IMR-90 (cell line): ENCODE measurements at regions not wholly inside any gene's neighbourhood (a gene's known extent, or its start where the extent isn't known, plus 50 kb on each side); places are given as distances from the start of the nearest gene placed in this dataset.

ENCODE experiments used
- ATAC-seq: fragments of 200-7000 bp; cut with Tn5 transposase; 2 replicates; pipeline ENCODE4 v1.9.1; 2020; ENCODE audit warnings: low read depth, mild to moderate bottlenecking, moderate library complexity
- BruUV-seq: library from RNA; stranded (reverse); fragments of 400-500 nt; replicated peaks from 2 replicates; lab custom pipeline; 2021; lab: Mats Ljungman, UMichigan
- CTCF ChIA-PET: fragments of 300-600 bp; formaldehyde crosslinking; extraction: SDS; loops from one replicate; lab custom pipeline; 2021; ENCODE audit warnings: antibody characterized with exemption; lab: Yijun Ruan, JAX
- POLR2A ChIA-PET: fragments of 300-600 bp; sonication (Branson Sonifier 250); formaldehyde crosslinking; loops from one replicate; lab custom pipeline; 2022; ENCODE audit warnings: antibody characterized with exemption; ENCODE audit not compliant: unreplicated experiment; lab: Charles Lee
- DNase-seq: peaks from one replicate; pipeline ENCODE4 v3.0.0; 2013
- H2AFZ ChIP-seq: replicated peaks from 2 replicates; pipeline ENCODE3; 2013; ENCODE audit warnings: low read length, mild to moderate bottlenecking; ENCODE audit not compliant: poor library complexity
- H2AK5ac ChIP-seq: 2 replicates; pipeline ENCODE4 v1.6.1; 2013; ENCODE audit warnings: low read depth, low read length, inconsistent platforms
- H2AK9ac ChIP-seq: replicated peaks from 2 replicates; pipeline ENCODE3; 2013; ENCODE audit warnings: mild to moderate bottlenecking, low read depth, low read length, moderate library complexity; ENCODE audit not compliant: poor library complexity
- H2BK120ac ChIP-seq: 2 replicates; pipeline ENCODE4 v1.6.1; 2013; ENCODE audit warnings: low read depth, low read length, inconsistent platforms
- H2BK15ac ChIP-seq: 3 replicates; pipeline ENCODE4 v1.6.1; 2013; ENCODE audit warnings: low read depth, low read length, inconsistent platforms
- H2BK20ac ChIP-seq: 2 replicates; pipeline ENCODE4 v1.6.1; 2013; ENCODE audit warnings: low read depth, mild to moderate bottlenecking, inconsistent platforms, low read length, moderate library complexity
- H2BK5ac ChIP-seq: 2 replicates; pipeline ENCODE4 v1.6.1; 2013; ENCODE audit warnings: mild to moderate bottlenecking, low read depth, low read length, inconsistent platforms; ENCODE audit not compliant: poor library complexity, severe bottlenecking
- H3K14ac ChIP-seq: replicated peaks from 2 replicates; pipeline ENCODE4 v1.6.1; 2013; ENCODE audit warnings: low read depth, low read length, inconsistent platforms
- H3K18ac ChIP-seq: 2 replicates; pipeline ENCODE4 v1.6.1; 2013; ENCODE audit warnings: low read depth, low read length, control low read depth
- H3K23ac ChIP-seq: 2 replicates; pipeline ENCODE4 v1.6.1; 2013; ENCODE audit warnings: low read depth, low read length, inconsistent platforms
- H3K27ac ChIP-seq: 2 replicates; pipeline ENCODE4 v1.5.1; 2013; ENCODE audit warnings: mild to moderate bottlenecking, control low read depth, low read length; ENCODE audit not compliant: insufficient read depth
- H3K27me3 ChIP-seq: 2 replicates; pipeline ENCODE4 v1.6.1; 2013; ENCODE audit warnings: low read length; ENCODE audit not compliant: control insufficient read depth, insufficient read depth
- H3K36me3 ChIP-seq: 2 replicates; pipeline ENCODE4 v1.6.1; 2013; ENCODE audit warnings: low read length, mixed read lengths; ENCODE audit not compliant: control insufficient read depth, insufficient read depth
- H3K4ac ChIP-seq: 2 replicates; pipeline ENCODE4 v1.6.1; 2013; ENCODE audit warnings: low read depth, low read length, inconsistent platforms
- H3K4me1 ChIP-seq: 2 replicates; pipeline ENCODE4 v1.6.1; 2013; ENCODE audit warnings: low read length, mixed read lengths; ENCODE audit not compliant: control insufficient read depth, insufficient read depth
- H3K4me2 ChIP-seq: 2 replicates; pipeline ENCODE4 v1.6.1; 2013; ENCODE audit warnings: low read depth, mild to moderate bottlenecking, control low read depth, low read length, moderate library complexity
- H3K4me3 ChIP-seq: 2 replicates; pipeline ENCODE4 v1.5.1; 2013; ENCODE audit warnings: low read depth, mild to moderate bottlenecking, control low read depth, low read length, moderate library complexity; ENCODE audit not compliant: insufficient read depth
- H3K56ac ChIP-seq: 2 replicates; pipeline ENCODE4 v1.6.1; 2013; ENCODE audit warnings: low read length, inconsistent platforms; ENCODE audit not compliant: insufficient read depth; ENCODE audit errors: extremely low read depth
- H3K79me1 ChIP-seq, 2 experiments: 2 replicates each; pipeline ENCODE4 v1.6.1; 2013; ENCODE audit warnings: low read length in 2 of 2, inconsistent platforms in 1 of 2, low read depth in 1 of 2
- H3K9ac ChIP-seq: 2 replicates; pipeline ENCODE4 v1.6.1; 2013; ENCODE audit warnings: low read depth, low read length, control low read depth
- H3K9me1 ChIP-seq: 2 replicates; pipeline ENCODE4 v1.6.1; 2013; ENCODE audit warnings: low read length, inconsistent platforms; ENCODE audit not compliant: insufficient read depth
- H3K9me3 ChIP-seq: 2 replicates; pipeline ENCODE4 v1.6.1; 2013; ENCODE audit warnings: low read length; ENCODE audit not compliant: control insufficient read depth, insufficient read depth
- H4K20me1 ChIP-seq: 2 replicates; pipeline ENCODE4 v1.6.1; 2013; ENCODE audit warnings: low read length, inconsistent platforms; ENCODE audit not compliant: insufficient read depth
- H4K5ac ChIP-seq: 2 replicates; pipeline ENCODE4 v1.6.1; 2013; ENCODE audit warnings: mild to moderate bottlenecking, low read depth, low read length, control low read depth
- H4K8ac ChIP-seq, 2 experiments: 2 replicates each; pipeline ENCODE4 v1.6.1; 2013; ENCODE audit warnings: low read depth in 2 of 2, low read length in 2 of 2, control low read depth in 1 of 2, inconsistent platforms in 1 of 2
- H4K91ac ChIP-seq: 2 replicates; pipeline ENCODE4 v1.6.1; 2013; ENCODE audit warnings: low read depth, low read length, inconsistent platforms; ENCODE audit not compliant: insufficient read depth
- CHD1 ChIP-seq: IDR thresholded peaks from 2 replicates; pipeline ENCODE4 v1.6.1; 2012; ENCODE audit warnings: low read depth, low read length, improper control_type of control experiment
- ELK1 ChIP-seq: fragments of 150-350 bp; IDR thresholded peaks from 2 replicates; pipeline ENCODE4 v1.6.1; 2016; ENCODE audit warnings: low read depth, mild to moderate bottlenecking, low read length, moderate library complexity, borderline replicate concordance
- MAFK ChIP-seq: IDR thresholded peaks from 2 replicates; pipeline ENCODE4 v1.6.1; 2012; ENCODE audit warnings: low read depth, low read length, improper control_type of control experiment
- POLR2A ChIP-seq: IDR thresholded peaks from 2 replicates; pipeline ENCODE4 v1.6.1; 2012; ENCODE audit warnings: mild to moderate bottlenecking, low read depth, low read length
- RAD21 ChIP-seq: IDR thresholded peaks from 2 replicates; pipeline ENCODE4 v1.6.1; 2012; ENCODE audit warnings: low read length, improper control_type of control experiment
- RFX5 ChIP-seq: IDR thresholded peaks from 2 replicates; pipeline ENCODE4 v1.8.0; 2012; ENCODE audit warnings: low read depth, mild to moderate bottlenecking, low read length, moderate library complexity
- SMC3 ChIP-seq: fragments of 150-350 bp; IDR thresholded peaks from 2 replicates; pipeline ENCODE4 v1.6.1; 2016; ENCODE audit warnings: low read depth, mild to moderate bottlenecking, antibody characterized with exemption, low read length, moderate library complexity
- USF2 ChIP-seq: fragments of 150-350 bp; IDR thresholded peaks from 2 replicates; pipeline ENCODE4 v1.6.1; 2017; ENCODE audit warnings: mild to moderate bottlenecking, antibody characterized with exemption, low read length, low read depth
- WGBS, 2 experiments: methylation state at CpG; one replicate each; pipeline versions ENCODE4 v1.1.5 to v1.1.7; 2013; ENCODE audit warnings: missing lambda C conversion rate in 2 of 2; ENCODE audit not compliant: insufficient read length in 1 of 2; ENCODE audit errors: extremely low coverage in 2 of 2; 5-methylcytosine and 5-hydroxymethylcytosine counted together
- dilution Hi-C: fragments of 300-500 bp; cut with HindIII; formaldehyde crosslinking; loops from one replicate; pipeline ENCODE4 v1.14.3; 2018; ENCODE audit warnings: low sequenced_read_pairs; ENCODE audit not compliant: unreplicated experiment
- in situ Hi-C: fragments of 300-500 bp; cut with MboI; formaldehyde crosslinking; loops from 3 replicates; pipeline ENCODE4 v1.14.3; 2019; ENCODE audit warnings: low sequenced_read_pairs, inconsistent platforms, mixed read lengths
- intact Hi-C: fragments of 100-400 bp; cut with micrococcal nuclease; formaldehyde crosslinking; loops from 2 replicates; pipeline ENCODE4 v1.10.0; 2022

- TF ChIP-seq CHD1 = no peak
These were observed 317.0 kb upstream of the MMADHC start (continued) for GRCh38 chr2:149904352-149905175.

- no CpG with 5 or more reads among the region's 4 CpGs for WGBS, 2 experiments
- BruUV-seq = no TSS peak
- H4K20me1 ChIP-seq = no peaks in the 10 kb centered on the region
- no peak overlapping the region for H4K91ac ChIP-seq
- CTCF ChIA-PET = interaction anchor here (0.6 kb wide), 1 partner anchor 237 kb away, joined by 5 read pairs; no protein-coding TSS in a partner anchor
- H3K14ac ChIP-seq = no peak overlapping the region
- H3K56ac ChIP-seq = no peak overlapping the region
- DNase-seq (peak; percentile 38), ATAC-seq (no peak)
- no peaks in the 10 kb centered on the region for H3K36me3 ChIP-seq
- POLR2A ChIA-PET = no interaction called here
- no peak for TF ChIP-seq RAD21
- TF ChIP-seq USF2 = no peak
- TF ChIP-seq RFX5 = no peak
- no peak for TF ChIP-seq MAFK
- TF ChIP-seq ELK1 = no peak
- TF ChIP-seq POLR2A = no peak
- TF ChIP-seq SMC3 = no peak
- H3K79me1 ChIP-seq = no peaks in the 10 kb centered on the region
- peaks cover 3% of the 10 kb centered on the region for H3K4me1 ChIP-seq
- no peak overlapping the region for H3K4ac ChIP-seq
- H3K4me3 ChIP-seq = no peak overlapping the region
- H2BK5ac ChIP-seq = no peak overlapping the region
- H2BK20ac ChIP-seq = no peak overlapping the region
- H3K27ac ChIP-seq = no peak overlapping the region
- H4K5ac ChIP-seq = no peak overlapping the region
- no peak overlapping the region for H2AK5ac ChIP-seq
- no peak overlapping the region for H3K9ac ChIP-seq
- H4K8ac ChIP-seq = no peak overlapping the region
- no peak overlapping the region for H3K18ac ChIP-seq
- H3K9me1 ChIP-seq = 0 out of 2 replicates have a peak, but pooled peaks cover under 1% of the 10 kb centered on the region
- intact Hi-C loops (loop anchor here (10.0 kb wide), 1 partner anchor 309 kb away; no protein-coding TSS in a partner anchor), dilution Hi-C loops (no loop called here), in situ Hi-C loops (no loop called here)
- no peak overlapping the region for H2BK15ac ChIP-seq
- H3K4me2 ChIP-seq = no peak overlapping the region
- H3K27me3 ChIP-seq = no peaks in the 10 kb centered on the region
- no peaks in the 10 kb centered on the region for H3K9me3 ChIP-seq
- no peak overlapping the region for H2BK120ac ChIP-seq
- H2AFZ ChIP-seq = no peak overlapping the region
- no peak overlapping the region for H2AK9ac ChIP-seq
- no peak overlapping the region for H3K23ac ChIP-seq
These were observed 316.1 kb upstream of the MMADHC start for GRCh38 chr2:149903626-149904025.
